ENCODE measurements at regions not wholly inside any gene's neighbourhood (a gene's known extent, or its start where the extent isn't known, plus 50 kb on each side); places are given as distances from the start of the nearest gene placed in this dataset.

DNA sequence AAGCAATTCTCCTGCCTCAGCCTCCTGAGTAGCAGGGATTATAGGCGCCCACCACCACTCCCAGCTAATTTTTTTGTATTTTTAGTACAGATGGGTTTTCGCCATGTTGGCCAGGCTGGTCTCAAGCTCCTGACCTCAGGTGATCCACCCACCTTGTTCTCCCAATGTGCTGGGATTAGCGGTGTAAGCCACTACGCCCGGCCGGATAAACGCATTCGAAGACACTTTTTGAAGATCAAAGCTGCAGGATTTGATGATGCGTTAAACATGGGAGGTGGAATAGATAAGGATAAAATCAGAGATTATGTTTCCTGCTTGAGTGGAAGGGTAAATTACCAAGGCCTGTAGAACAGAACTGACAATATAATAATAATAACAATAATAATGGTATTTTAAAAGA lies 389.4 kb upstream of the POU3F1 start:
- no peak for TF ChIP-seq ZFPM2 (CRISPR knock-in tag; IDR thresholded peaks at IDR 0.05)
- TF ChIP-seq SRF (CRISPR knock-in tag; IDR thresholded peaks at IDR 0.05): no peak
- TF ChIP-seq MTA1 (IDR thresholded peaks at IDR 0.05; ENCODE audit: borderline replicate concordance): no peak
- no peak for TF ChIP-seq ETV6 (IDR thresholded peaks at IDR 0.05; ENCODE audit: borderline replicate concordance in 1 of 2, low read depth in 2 of 2, low read length in 1 of 2)
- TF ChIP-seq ETV6 (CRISPR knock-in tag; IDR thresholded peaks at IDR 0.05; ENCODE audit: borderline replicate concordance): no peak
- no peak for TF ChIP-seq SMARCB1 (IDR thresholded peaks at IDR 0.05; ENCODE audit: insufficient read length, low read depth)
- TF ChIP-seq PHB2 (IDR thresholded peaks at IDR 0.05; ENCODE audit: low read depth): no peak
- no peak for TF ChIP-seq TRIM24 (IDR thresholded peaks at IDR 0.05)
- no peak for TF ChIP-seq ZNF830 (CRISPR knock-in tag; IDR thresholded peaks at IDR 0.05)
- TF ChIP-seq ILK (tag; IDR thresholded peaks at IDR 0.05; ENCODE audit: borderline replicate concordance, low read depth): no peak
- no peak for TF ChIP-seq CBX5 (IDR thresholded peaks at IDR 0.05; ENCODE audit: borderline replicate concordance, low read depth)
- no peak for TF ChIP-seq ATF7 (IDR thresholded peaks at IDR 0.05)
- TF ChIP-seq, protein P1, sequence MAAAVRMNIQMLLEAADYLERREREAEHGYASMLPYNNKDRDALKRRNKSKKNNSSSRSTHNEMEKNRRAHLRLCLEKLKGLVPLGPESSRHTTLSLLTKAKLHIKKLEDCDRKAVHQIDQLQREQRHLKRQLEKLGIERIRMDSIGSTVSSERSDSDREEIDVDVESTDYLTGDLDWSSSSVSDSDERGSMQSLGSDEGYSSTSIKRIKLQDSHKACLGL (CRISPR knock-in tag; IDR thresholded peaks at IDR 0.05; ENCODE audit: borderline replicate concordance, poor library complexity, severe bottlenecking): no peak
- no peak for TF ChIP-seq ZNF695 (CRISPR knock-in tag; IDR thresholded peaks at IDR 0.05)
- TF ChIP-seq NFYB (IDR thresholded peaks at IDR 0.05; ENCODE audit: extremely low read depth, insufficient read length): no peak
- TF ChIP-seq KLF16 (IDR thresholded peaks at IDR 0.05): no peak
- no peak for TF ChIP-seq SPI1 (IDR thresholded peaks at IDR 0.05; ENCODE audit: borderline replicate concordance, low read depth, low read length)
- TF ChIP-seq, protein P2, sequence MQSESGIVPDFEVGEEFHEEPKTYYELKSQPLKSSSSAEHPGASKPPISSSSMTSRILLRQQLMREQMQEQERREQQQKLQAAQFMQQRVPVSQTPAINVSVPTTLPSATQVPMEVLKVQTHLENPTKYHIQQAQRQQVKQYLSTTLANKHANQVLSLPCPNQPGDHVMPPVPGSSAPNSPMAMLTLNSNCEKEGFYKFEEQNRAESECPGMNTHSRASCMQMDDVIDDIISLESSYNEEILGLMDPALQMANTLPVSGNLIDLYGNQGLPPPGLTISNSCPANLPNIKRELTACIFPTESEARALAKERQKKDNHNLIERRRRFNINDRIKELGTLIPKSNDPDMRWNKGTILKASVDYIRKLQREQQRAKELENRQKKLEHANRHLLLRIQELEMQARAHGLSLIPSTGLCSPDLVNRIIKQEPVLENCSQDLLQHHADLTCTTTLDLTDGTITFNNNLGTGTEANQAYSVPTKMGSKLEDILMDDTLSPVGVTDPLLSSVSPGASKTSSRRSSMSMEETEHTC (IDR thresholded peaks at IDR 0.05): no peak
- no peak for TF ChIP-seq PRMT5 (CRISPR knock-in tag; IDR thresholded peaks at IDR 0.05)
- TF ChIP-seq, protein P3, sequence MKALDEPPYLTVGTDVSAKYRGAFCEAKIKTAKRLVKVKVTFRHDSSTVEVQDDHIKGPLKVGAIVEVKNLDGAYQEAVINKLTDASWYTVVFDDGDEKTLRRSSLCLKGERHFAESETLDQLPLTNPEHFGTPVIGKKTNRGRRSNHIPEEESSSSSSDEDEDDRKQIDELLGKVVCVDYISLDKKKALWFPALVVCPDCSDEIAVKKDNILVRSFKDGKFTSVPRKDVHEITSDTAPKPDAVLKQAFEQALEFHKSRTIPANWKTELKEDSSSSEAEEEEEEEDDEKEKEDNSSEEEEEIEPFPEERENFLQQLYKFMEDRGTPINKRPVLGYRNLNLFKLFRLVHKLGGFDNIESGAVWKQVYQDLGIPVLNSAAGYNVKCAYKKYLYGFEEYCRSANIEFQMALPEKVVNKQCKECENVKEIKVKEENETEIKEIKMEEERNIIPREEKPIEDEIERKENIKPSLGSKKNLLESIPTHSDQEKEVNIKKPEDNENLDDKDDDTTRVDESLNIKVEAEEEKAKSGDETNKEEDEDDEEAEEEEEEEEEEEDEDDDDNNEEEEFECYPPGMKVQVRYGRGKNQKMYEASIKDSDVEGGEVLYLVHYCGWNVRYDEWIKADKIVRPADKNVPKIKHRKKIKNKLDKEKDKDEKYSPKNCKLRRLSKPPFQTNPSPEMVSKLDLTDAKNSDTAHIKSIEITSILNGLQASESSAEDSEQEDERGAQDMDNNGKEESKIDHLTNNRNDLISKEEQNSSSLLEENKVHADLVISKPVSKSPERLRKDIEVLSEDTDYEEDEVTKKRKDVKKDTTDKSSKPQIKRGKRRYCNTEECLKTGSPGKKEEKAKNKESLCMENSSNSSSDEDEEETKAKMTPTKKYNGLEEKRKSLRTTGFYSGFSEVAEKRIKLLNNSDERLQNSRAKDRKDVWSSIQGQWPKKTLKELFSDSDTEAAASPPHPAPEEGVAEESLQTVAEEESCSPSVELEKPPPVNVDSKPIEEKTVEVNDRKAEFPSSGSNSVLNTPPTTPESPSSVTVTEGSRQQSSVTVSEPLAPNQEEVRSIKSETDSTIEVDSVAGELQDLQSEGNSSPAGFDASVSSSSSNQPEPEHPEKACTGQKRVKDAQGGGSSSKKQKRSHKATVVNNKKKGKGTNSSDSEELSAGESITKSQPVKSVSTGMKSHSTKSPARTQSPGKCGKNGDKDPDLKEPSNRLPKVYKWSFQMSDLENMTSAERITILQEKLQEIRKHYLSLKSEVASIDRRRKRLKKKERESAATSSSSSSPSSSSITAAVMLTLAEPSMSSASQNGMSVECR (CRISPR knock-in tag; IDR thresholded peaks at IDR 0.05): no peak
- DNase-seq (ENCODE audit: extremely low read depth in 1 of 4, low spot score in 3 of 4) (no peak), FAIRE-seq (no peak), ATAC-seq (no peak)
- Histone ChIP-seq H2AFZ (ENCODE audit: low read depth, low read length) (no peak overlapping the region), H3K9me1 (ENCODE audit: control insufficient read depth, insufficient read depth, low read length) (no peaks in the 10 kb centered on the region), H3K27ac (ENCODE audit: extremely low read depth, low read depth, low read length) (no peak overlapping the region), H3K4me1 (replicated peaks in 1 of 2; ENCODE audit: control insufficient read depth in 2 of 2, insufficient read depth in 2 of 2, low read length in 2 of 2) (no peaks in the 10 kb centered on the region), H3K27me3 (ENCODE audit: control insufficient read depth in 2 of 2, insufficient read depth in 2 of 2, low read length in 2 of 2) (peaks cover 15 to 33% of the 10 kb centered on the region in 2 experiments), H4K20me1 (replicated peaks; ENCODE audit: control insufficient read depth, insufficient read depth, low read length) (no peaks in the 10 kb centered on the region), H3K4me3 (no peak overlapping the region), H3K9ac (ENCODE audit: insufficient read depth in 1 of 2, low read depth in 2 of 2, low read length in 2 of 2) (no peak overlapping the region), H3K79me2 (ENCODE audit: control insufficient read depth, insufficient read depth, low read length) (no peaks in the 10 kb centered on the region), H3K4me2 (ENCODE audit: insufficient read depth, low read length) (no peak overlapping the region), H3K36me3 (ENCODE audit: control insufficient read depth, insufficient read depth, low read length) (no peaks in the 10 kb centered on the region), H3K9me3 (replicated peaks; ENCODE audit: control insufficient read depth, insufficient read depth, low read depth, low read length) (no peaks in the 10 kb centered on the region)
- no TSS peak for BruUV-seq (replicated peaks)
- ChIA-PET POLR2A (interaction anchor here (1.0 kb wide), 1 partner anchor 9 kb away, joined by 5 read pairs; no protein-coding TSS in a partner anchor), CTCF (ENCODE audit: low intra/inter-chr PET ratio) (no interaction called here)
- in situ Hi-C loops (cut with MboI): no loop called here
- 19% methylated on average over 9 of the region's 9 CpGs for WGBS (ENCODE audit: insufficient coverage, low coverage, missing lambda C conversion rate)
- intact Hi-C loops (cut with micrococcal nuclease): no loop called here

Data from K562 (cell line).